NB4 (cell line): ENCODE measurements at regions not wholly inside any gene's neighbourhood (a gene's known extent, or its start where the extent isn't known, plus 50 kb on each side); places are given as distances from the start of the nearest gene placed in this dataset.

Source experiments
- MAX ChIP-seq: IDR thresholded peaks from 2 replicates; pipeline ENCODE4 v1.6.1; 2011; ENCODE audit warnings: low read depth, low read length
- POLR2A ChIP-seq: IDR thresholded peaks from 2 replicates; pipeline ENCODE4 v1.6.1; 2011; ENCODE audit warnings: mild to moderate bottlenecking; ENCODE audit not compliant: insufficient read length; ENCODE audit errors: extremely low read depth
- TF ChIP-seq, protein P1 (sequence below): IDR thresholded peaks from one replicate; pipeline ENCODE4 v1.5.1; 2012; ENCODE audit warnings: low read depth, low read length

DNA sequence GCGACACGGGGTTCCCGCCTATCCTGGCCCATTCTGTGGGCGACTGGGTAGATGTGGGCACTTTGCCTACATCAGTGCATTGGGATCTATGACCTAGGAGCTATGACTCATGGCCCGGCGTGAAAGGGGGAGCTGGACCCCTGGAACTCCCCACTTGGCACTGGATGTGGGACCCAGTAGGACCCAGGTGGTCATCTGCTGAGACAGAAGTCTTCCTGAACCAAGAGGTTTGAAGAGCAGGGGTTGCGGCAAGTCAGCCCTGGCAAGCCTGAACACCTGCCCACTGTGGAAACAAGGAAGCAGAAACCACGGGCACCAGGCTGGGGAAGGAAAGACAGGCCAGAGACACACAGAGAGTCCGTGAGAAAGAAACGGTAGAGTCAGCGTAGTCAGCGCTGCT is 656.7 kb downstream of the AJAP1 start:
- TF ChIP-seq, protein P1, sequence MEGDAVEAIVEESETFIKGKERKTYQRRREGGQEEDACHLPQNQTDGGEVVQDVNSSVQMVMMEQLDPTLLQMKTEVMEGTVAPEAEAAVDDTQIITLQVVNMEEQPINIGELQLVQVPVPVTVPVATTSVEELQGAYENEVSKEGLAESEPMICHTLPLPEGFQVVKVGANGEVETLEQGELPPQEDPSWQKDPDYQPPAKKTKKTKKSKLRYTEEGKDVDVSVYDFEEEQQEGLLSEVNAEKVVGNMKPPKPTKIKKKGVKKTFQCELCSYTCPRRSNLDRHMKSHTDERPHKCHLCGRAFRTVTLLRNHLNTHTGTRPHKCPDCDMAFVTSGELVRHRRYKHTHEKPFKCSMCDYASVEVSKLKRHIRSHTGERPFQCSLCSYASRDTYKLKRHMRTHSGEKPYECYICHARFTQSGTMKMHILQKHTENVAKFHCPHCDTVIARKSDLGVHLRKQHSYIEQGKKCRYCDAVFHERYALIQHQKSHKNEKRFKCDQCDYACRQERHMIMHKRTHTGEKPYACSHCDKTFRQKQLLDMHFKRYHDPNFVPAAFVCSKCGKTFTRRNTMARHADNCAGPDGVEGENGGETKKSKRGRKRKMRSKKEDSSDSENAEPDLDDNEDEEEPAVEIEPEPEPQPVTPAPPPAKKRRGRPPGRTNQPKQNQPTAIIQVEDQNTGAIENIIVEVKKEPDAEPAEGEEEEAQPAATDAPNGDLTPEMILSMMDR, result no peak
- TF ChIP-seq POLR2A (no peak), MAX (no peak)
